ENCODE measurements at regions not wholly inside any gene's neighbourhood (a gene's known extent, or its start where the extent isn't known, plus 50 kb on each side); places are given as distances from the start of the nearest gene placed in this dataset.

DNA sequence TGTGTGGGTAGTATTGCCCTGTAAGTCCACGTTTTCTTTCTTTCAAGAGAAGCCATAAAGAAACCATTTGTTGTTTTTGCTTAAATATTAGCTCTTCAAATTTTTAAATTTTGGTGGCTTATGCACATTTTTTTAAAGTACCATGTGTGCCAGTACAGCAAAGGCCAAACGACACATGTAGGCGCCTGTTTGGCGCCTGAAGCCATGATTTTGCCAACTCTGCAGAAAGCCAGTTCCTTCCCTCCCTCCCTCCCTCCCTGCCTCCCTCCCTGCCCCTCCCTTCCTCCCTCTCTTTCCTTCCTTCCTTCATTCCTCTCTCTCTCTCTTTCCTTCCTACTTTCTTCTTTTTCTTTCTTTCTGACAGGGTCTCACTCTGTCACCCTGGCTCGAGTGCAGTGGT, 65.9 kb upstream of the LIMCH1 start:
- TF ChIP-seq, protein P1, sequence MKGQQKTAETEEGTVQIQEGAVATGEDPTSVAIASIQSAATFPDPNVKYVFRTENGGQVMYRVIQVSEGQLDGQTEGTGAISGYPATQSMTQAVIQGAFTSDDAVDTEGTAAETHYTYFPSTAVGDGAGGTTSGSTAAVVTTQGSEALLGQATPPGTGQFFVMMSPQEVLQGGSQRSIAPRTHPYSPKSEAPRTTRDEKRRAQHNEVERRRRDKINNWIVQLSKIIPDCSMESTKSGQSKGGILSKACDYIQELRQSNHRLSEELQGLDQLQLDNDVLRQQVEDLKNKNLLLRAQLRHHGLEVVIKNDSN (IDR thresholded peaks at IDR 0.05): no peak
- no peak for TF ChIP-seq EGR1 (IDR thresholded peaks at IDR 0.05)
- no peak for TF ChIP-seq TCF12 (IDR thresholded peaks at IDR 0.05; ENCODE audit: low read depth)
- TF ChIP-seq TEAD4 (IDR thresholded peaks at IDR 0.05): no peak
- no peak for TF ChIP-seq EP300 (IDR thresholded peaks at IDR 0.05; ENCODE audit: borderline replicate concordance)
- TF ChIP-seq CEBPB (IDR thresholded peaks at IDR 0.05): no peak
- no peak for TF ChIP-seq RAD21 (IDR thresholded peaks at IDR 0.05; ENCODE audit: low read depth)
- TF ChIP-seq, protein P2, sequence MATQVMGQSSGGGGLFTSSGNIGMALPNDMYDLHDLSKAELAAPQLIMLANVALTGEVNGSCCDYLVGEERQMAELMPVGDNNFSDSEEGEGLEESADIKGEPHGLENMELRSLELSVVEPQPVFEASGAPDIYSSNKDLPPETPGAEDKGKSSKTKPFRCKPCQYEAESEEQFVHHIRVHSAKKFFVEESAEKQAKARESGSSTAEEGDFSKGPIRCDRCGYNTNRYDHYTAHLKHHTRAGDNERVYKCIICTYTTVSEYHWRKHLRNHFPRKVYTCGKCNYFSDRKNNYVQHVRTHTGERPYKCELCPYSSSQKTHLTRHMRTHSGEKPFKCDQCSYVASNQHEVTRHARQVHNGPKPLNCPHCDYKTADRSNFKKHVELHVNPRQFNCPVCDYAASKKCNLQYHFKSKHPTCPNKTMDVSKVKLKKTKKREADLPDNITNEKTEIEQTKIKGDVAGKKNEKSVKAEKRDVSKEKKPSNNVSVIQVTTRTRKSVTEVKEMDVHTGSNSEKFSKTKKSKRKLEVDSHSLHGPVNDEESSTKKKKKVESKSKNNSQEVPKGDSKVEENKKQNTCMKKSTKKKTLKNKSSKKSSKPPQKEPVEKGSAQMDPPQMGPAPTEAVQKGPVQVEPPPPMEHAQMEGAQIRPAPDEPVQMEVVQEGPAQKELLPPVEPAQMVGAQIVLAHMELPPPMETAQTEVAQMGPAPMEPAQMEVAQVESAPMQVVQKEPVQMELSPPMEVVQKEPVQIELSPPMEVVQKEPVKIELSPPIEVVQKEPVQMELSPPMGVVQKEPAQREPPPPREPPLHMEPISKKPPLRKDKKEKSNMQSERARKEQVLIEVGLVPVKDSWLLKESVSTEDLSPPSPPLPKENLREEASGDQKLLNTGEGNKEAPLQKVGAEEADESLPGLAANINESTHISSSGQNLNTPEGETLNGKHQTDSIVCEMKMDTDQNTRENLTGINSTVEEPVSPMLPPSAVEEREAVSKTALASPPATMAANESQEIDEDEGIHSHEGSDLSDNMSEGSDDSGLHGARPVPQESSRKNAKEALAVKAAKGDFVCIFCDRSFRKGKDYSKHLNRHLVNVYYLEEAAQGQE (IDR thresholded peaks at IDR 0.05; ENCODE audit: low read depth): no peak
- TF ChIP-seq TAF1 (IDR thresholded peaks at IDR 0.05; ENCODE audit: low read depth): no peak
- TF ChIP-seq CREB1 (IDR thresholded peaks at IDR 0.05; ENCODE audit: low read depth): no peak
- TF ChIP-seq, protein P3, sequence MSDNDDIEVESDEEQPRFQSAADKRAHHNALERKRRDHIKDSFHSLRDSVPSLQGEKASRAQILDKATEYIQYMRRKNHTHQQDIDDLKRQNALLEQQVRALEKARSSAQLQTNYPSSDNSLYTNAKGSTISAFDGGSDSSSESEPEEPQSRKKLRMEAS (IDR thresholded peaks at IDR 0.05): no peak
- TF ChIP-seq YY1 (IDR thresholded peaks at IDR 0.05; ENCODE audit: low read depth): no peak
